Stimulated activated CD4-positive, alpha-beta T cell treated with anti-CD3 and anti-CD28 coated beads, Interleukin-1b, Interleukin-23, amount 100 ng/mL, for 24 hours (primary cell): ENCODE measurements at regions not wholly inside any gene's neighbourhood (a gene's known extent, or its start where the extent isn't known, plus 50 kb on each side); places are given as distances from the start of the nearest gene placed in this dataset.

Experiments used
- DNase-seq, 4 experiments: peaks; one replicate each; pipeline ENCODE4 v3.0.0-alpha.2; 2020; ENCODE audit warnings: low read depth in 4 of 4, low spot score in 1 of 4

- no peak for DNase-seq
These were observed 895.6 kb downstream of the TTLL7 start for GRCh38 chr1:83103341-83103740.

GRCh38 chr1:83102630-83103071, 896.3 kb downstream of the TTLL7 start:
- DNase-seq, result no peak

GRCh38 chr1:83101406-83101805, 897.5 kb downstream of the TTLL7 start:
- no peak for DNase-seq

GRCh38 chr1:83100133-83100532, 898.8 kb downstream of the TTLL7 start:
- DNase-seq, result no peak

GRCh38 chr1:83098791-83099190, 900.1 kb downstream of the TTLL7 start:
- DNase-seq, result no peak

GRCh38 chr1:83098131-83098530, 900.8 kb downstream of the TTLL7 start:
- DNase-seq, result no peak

GRCh38 chr1:83097715-83098114, 901.2 kb downstream of the TTLL7 start:
- DNase-seq, result no peak

GRCh38 chr1:83095570-83095969, 903.4 kb downstream of the TTLL7 start:
- DNase-seq, result no peak

- no peak for DNase-seq
These were observed 908.7 kb downstream of the TTLL7 start for GRCh38 chr1:83090195-83090594.

GRCh38 chr1:83087851-83088250, 911.1 kb downstream of the TTLL7 start:
- DNase-seq, result no peak

GRCh38 chr1:83086986-83087512, 911.9 kb downstream of the TTLL7 start:
- DNase-seq, result no peak

- DNase-seq, result no peak
These were observed 912.6 kb downstream of the TTLL7 start for GRCh38 chr1:83086346-83086745.

- DNase-seq, result no peak
These were observed 915.2 kb downstream of the TTLL7 start for GRCh38 chr1:83083589-83084224.

- no peak for DNase-seq
These were observed 921.5 kb downstream of the TTLL7 start for GRCh38 chr1:83077411-83077810.

- no peak for DNase-seq
These were observed 923.8 kb downstream of the TTLL7 start for GRCh38 chr1:83075107-83075506.

GRCh38 chr1:83067954-83068353, 931.0 kb downstream of the TTLL7 start:
- no peak for DNase-seq

- no peak for DNase-seq
These were observed 932.8 kb downstream of the TTLL7 start for GRCh38 chr1:83065952-83066727.

GRCh38 chr1:83064589-83065242, 934.2 kb downstream of the TTLL7 start:
- DNase-seq, result no peak

GRCh38 chr1:83060651-83061390, 938.1 kb downstream of the TTLL7 start:
- DNase-seq, result no peak

GRCh38 chr1:83060221-83060620, 938.7 kb downstream of the TTLL7 start:
- DNase-seq, result no peak

GRCh38 chr1:83058327-83058726, 940.6 kb downstream of the TTLL7 start:
- no peak for DNase-seq
